Psoas muscle (tissue), 7 donors: ENCODE measurements at regions not wholly inside any gene's neighbourhood (a gene's known extent, or its start where the extent isn't known, plus 50 kb on each side); places are given as distances from the start of the nearest gene placed in this dataset.

Source experiments
- ATAC-seq, 4 donors: fragments of 200-7000 bp; cut with Tn5 transposase; one replicate each; pipeline ENCODE4 v1.9.1; 2020; ENCODE audit warnings: moderate library complexity in 3 of 4, mild to moderate bottlenecking in 2 of 4
- DNase-seq, 2 donors: peaks; one replicate each; pipeline ENCODE4 v3.0.0-alpha.2; 2020
- H3K27ac ChIP-seq: fragments of 200-600 bp; one replicate; pipeline ENCODE4 v1.8.0; 2022
- H3K27me3 ChIP-seq, 3 donors: fragments of 200-600 bp in 1 of 3; one replicate each; pipeline versions ENCODE4 v1.6.1 to v1.8.0; 2013 to 2022; ENCODE audit warnings: low read length in 2 of 3, mild to moderate bottlenecking in 2 of 3, moderate library complexity in 1 of 3; ENCODE audit not compliant: insufficient read depth in 3 of 3
- H3K36me3 ChIP-seq, 2 donors: fragments of 200-600 bp in 1 of 2; one replicate each; pipeline versions ENCODE4 v1.6.1 to v1.8.0; 2013 to 2022; ENCODE audit warnings: low read depth in 1 of 2, mild to moderate bottlenecking in 1 of 2, moderate library complexity in 1 of 2; ENCODE audit not compliant: insufficient read depth in 1 of 2
- H3K4me1 ChIP-seq: fragments of 200-600 bp; one replicate; pipeline ENCODE4 v1.8.0; 2022
- H3K4me3 ChIP-seq: fragments of 200-600 bp; one replicate; pipeline ENCODE4 v1.8.0; 2022; ENCODE audit warnings: mild to moderate bottlenecking
- H3K9me3 ChIP-seq: fragments of 200-600 bp; one replicate; pipeline ENCODE4 v1.8.0; 2022
- CTCF ChIP-seq: fragments of 200-600 bp; IDR thresholded peaks from one replicate; pipeline ENCODE4 v1.8.0; 2022; ENCODE audit warnings: antibody characterized with exemption
- WGBS, 3 donors: extraction: QIAGEN DNeasy Blood & Tissue Kit; methylation state at CpG; one replicate each; pipeline versions ENCODE4 v1.1.6 to v1.1.7; 2013; 5-methylcytosine and 5-hydroxymethylcytosine counted together
- intact Hi-C, 2 donors: fragments of 100-400 bp; cut with DNase I; formaldehyde crosslinking; loops; one replicate each; pipeline versions ENCODE4 v1.11.0 to v1.14.2; 2022
- donor health status: healthy with polysubstance abuse.
- donor health status: DM: no; HTN: no; CAD: no; lungs with moderate emphysema.
- donor health status: Bipolar disorder and iron deficiency.
- donor health status: healthy.
- donor health status: DM: yes; HTN: yes; CAD: no.
- donor health status: DM: no; HTN: no; CAD: no.
- donor health status: DM: yes; HTN: yes; CAD: no.

- DNase-seq, result no peak
- no peak for ATAC-seq
- Histone ChIP-seq H3K27ac (no peak overlapping the region), H3K4me3 (no peak overlapping the region), H3K4me1 (no peaks in the 10 kb centered on the region), H3K36me3 (no peaks in the 10 kb centered on the region), H3K27me3 (no peaks in the 10 kb centered on the region), H3K9me3 (peaks cover 2% of the 10 kb centered on the region)
- no peak for TF ChIP-seq CTCF
- 20 to 31% (median 25%) methylated on average over 3 of the region's 3 CpGs for WGBS, 3 donors
- intact Hi-C loops, result no loop called here
Measured at GRCh38 chr10:36278176-36278575, 636.1 kb upstream of the FZD8 start.

GRCh38 chr10:36277459-36277858 is 635.4 kb upstream of the FZD8 start:
- intact Hi-C loops, result no loop called here
- no peak for DNase-seq
- Histone ChIP-seq H3K36me3 (no peaks in the 10 kb centered on the region), H3K4me3 (no peak overlapping the region), H3K27me3 (no peaks in the 10 kb centered on the region), H3K9me3 (peaks cover 2% of the 10 kb centered on the region), H3K27ac (no peak overlapping the region), H3K4me1 (no peaks in the 10 kb centered on the region)
- no peak for TF ChIP-seq CTCF
- ATAC-seq, result no peak

- 95 to 97% (median 96%) methylated on average over 2 of the region's 2 CpGs for WGBS, 3 donors
- no peaks in the 10 kb centered on the region for H3K36me3 ChIP-seq
- no peak overlapping the region for H3K4me3 ChIP-seq
- no peak overlapping the region for H3K27ac ChIP-seq
- no peaks in the 10 kb centered on the region for H3K27me3 ChIP-seq
- TF ChIP-seq CTCF, result no peak
- intact Hi-C loops, result no loop called here
- no peaks in the 10 kb centered on the region for H3K4me1 ChIP-seq
- H3K9me3 ChIP-seq, result peaks cover 2% of the 10 kb centered on the region
- DNase-seq, result no peak
- no peak for ATAC-seq
Measured at GRCh38 chr10:36271627-36272340, 629.7 kb upstream of the FZD8 start.

- no peaks in the 10 kb centered on the region for H3K27me3 ChIP-seq
- intact Hi-C loops, result no loop called here
- no peaks in the 10 kb centered on the region for H3K36me3 ChIP-seq
- H3K4me3 ChIP-seq, result no peak overlapping the region
- WGBS, 3 donors, result 74 to 100% (median 83%) methylated on average over 1 of the region's 1 CpG
- no peaks in the 10 kb centered on the region for H3K9me3 ChIP-seq
- H3K27ac ChIP-seq, result no peak overlapping the region
- H3K4me1 ChIP-seq, result no peaks in the 10 kb centered on the region
- DNase-seq (no peak), ATAC-seq (no peak)
- TF ChIP-seq CTCF, result no peak
Measured at GRCh38 chr10:36269222-36269621, 627.1 kb upstream of the FZD8 start.

GRCh38 chr10:36266923-36267322 is 624.8 kb upstream of the FZD8 start:
- Histone ChIP-seq H3K4me3 (no peak overlapping the region), H3K27me3 (no peaks in the 10 kb centered on the region), H3K27ac (no peak overlapping the region), H3K9me3 (no peaks in the 10 kb centered on the region), H3K4me1 (no peaks in the 10 kb centered on the region), H3K36me3 (no peaks in the 10 kb centered on the region)
- intact Hi-C loops, result no loop called here
- ATAC-seq (no peak), DNase-seq (no peak)
- no peak for TF ChIP-seq CTCF
- WGBS, 3 donors, result 48 to 67% (median 57%) methylated on average over 1 of the region's 1 CpG
